Mononuclear cell (primary cell): ENCODE measurements at regions not wholly inside any gene's neighbourhood (a gene's known extent, or its start where the extent isn't known, plus 50 kb on each side); places are given as distances from the start of the nearest gene placed in this dataset.
"Not testable (repeated sequence)": the region's sequence is repeated elsewhere in the genome, so short reads cannot be mapped to it uniquely, and the experiment has no call there.

ENCODE experiments used
- H3K27me3 ChIP-seq: 2 replicates; pipeline ENCODE4 v1.6.0; 2011; ENCODE audit warnings: low read length, control low read depth; ENCODE audit not compliant: insufficient read depth
- H3K4me1 ChIP-seq: 2 replicates; pipeline ENCODE4 v1.5.1; 2011; ENCODE audit warnings: mild to moderate bottlenecking, low read length, control low read depth; ENCODE audit not compliant: insufficient read depth
- H3K4me3 ChIP-seq: 2 replicates; pipeline ENCODE4 v1.5.1; 2011; ENCODE audit warnings: mild to moderate bottlenecking, low read length, moderate library complexity
- H3K9me3 ChIP-seq: 2 replicates; pipeline ENCODE4 v1.5.1; 2011; ENCODE audit warnings: low read depth, mild to moderate bottlenecking, control low read depth, low read length

GRCh38 chr15:38846346-38846745 lies 281.7 kb upstream of the RASGRP1 start:
- no peak overlapping the region for H3K4me3 ChIP-seq
- no peaks in the 10 kb centered on the region for H3K9me3 ChIP-seq
- no peaks in the 10 kb centered on the region for H3K4me1 ChIP-seq
- no peaks in the 10 kb centered on the region for H3K27me3 ChIP-seq

GRCh38 chr15:38847666-38848065 lies 283.1 kb upstream of the RASGRP1 start:
- no peaks in the 10 kb centered on the region for H3K4me1 ChIP-seq
- no peak overlapping the region for H3K4me3 ChIP-seq
- no peaks in the 10 kb centered on the region for H3K9me3 ChIP-seq
- H3K27me3 ChIP-seq, result no peaks in the 10 kb centered on the region

DNA sequence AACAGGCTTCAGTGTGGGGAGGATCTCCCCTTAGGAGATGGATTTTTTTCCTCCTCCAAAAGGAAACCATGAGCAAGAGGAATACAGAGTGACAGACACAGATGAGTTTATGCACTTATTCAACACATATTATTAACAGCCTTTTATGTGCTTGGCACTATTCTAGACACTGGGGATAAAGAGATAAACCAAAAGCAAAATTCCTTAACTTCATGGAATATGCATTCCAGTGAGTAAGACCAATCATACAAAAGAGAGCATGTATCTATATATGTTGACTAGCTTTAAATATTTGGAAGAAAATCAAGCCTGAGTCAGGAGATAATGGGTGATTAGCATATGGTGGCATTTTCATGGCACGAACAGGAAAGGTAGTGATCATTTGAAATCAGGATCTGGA lies 284.4 kb upstream of the RASGRP1 start:
- Histone ChIP-seq H3K9me3 (no peaks in the 10 kb centered on the region), H3K27me3 (no peaks in the 10 kb centered on the region), H3K4me3 (no peak overlapping the region), H3K4me1 (no peaks in the 10 kb centered on the region)

- H3K9me3 ChIP-seq, H3K27me3 ChIP-seq, H3K4me3 ChIP-seq, H3K4me1 ChIP-seq: not testable (repeated sequence)
Observed at GRCh38 chr15:38852188-38852587, 287.6 kb upstream of the RASGRP1 start.

DNA sequence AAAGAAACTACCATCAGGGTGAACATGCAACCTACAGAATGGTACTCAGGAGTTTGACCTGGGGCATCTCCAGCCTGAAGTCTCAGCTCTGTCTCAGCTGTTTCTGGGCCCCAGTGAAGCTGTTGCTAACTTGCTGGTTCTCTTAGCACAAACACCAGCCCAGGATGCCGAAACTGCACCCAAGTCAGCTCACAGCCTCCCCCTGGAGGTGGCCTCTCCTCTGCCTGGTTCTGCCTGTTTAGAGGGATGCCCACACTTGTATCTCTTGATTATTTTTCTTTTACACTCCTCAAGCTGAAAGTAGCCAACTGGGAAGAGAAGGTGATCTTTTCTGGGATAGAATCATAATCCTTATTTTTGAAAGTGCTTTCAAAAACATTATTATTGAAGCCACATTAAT lies 289.0 kb upstream of the RASGRP1 start:
- no peaks in the 10 kb centered on the region for H3K27me3 ChIP-seq
- no peak overlapping the region for H3K4me3 ChIP-seq
- H3K9me3 ChIP-seq, result no peaks in the 10 kb centered on the region
- H3K4me1 ChIP-seq, result no peaks in the 10 kb centered on the region

GRCh38 chr15:38854506-38854905 lies 289.9 kb upstream of the RASGRP1 start:
- H3K27me3 ChIP-seq, result no peaks in the 10 kb centered on the region
- no peaks in the 10 kb centered on the region for H3K9me3 ChIP-seq
- no peak overlapping the region for H3K4me3 ChIP-seq
- H3K4me1 ChIP-seq, result no peaks in the 10 kb centered on the region

- Histone ChIP-seq H3K4me1 (peaks cover 9% of the 10 kb centered on the region), H3K4me3 (no peak overlapping the region), H3K27me3 (no peaks in the 10 kb centered on the region), H3K9me3 (no peaks in the 10 kb centered on the region)
Observed at GRCh38 chr15:38857814-38858213, 293.2 kb upstream of the RASGRP1 start.

GRCh38 chr15:38859574-38859973 lies 295.0 kb upstream of the RASGRP1 start:
- no peak overlapping the region for H3K4me3 ChIP-seq
- peaks cover 9% of the 10 kb centered on the region for H3K4me1 ChIP-seq
- no peaks in the 10 kb centered on the region for H3K9me3 ChIP-seq
- no peaks in the 10 kb centered on the region for H3K27me3 ChIP-seq

- Histone ChIP-seq H3K4me1 (peaks cover 9% of the 10 kb centered on the region), H3K4me3 (no peak overlapping the region), H3K9me3 (no peaks in the 10 kb centered on the region), H3K27me3 (no peaks in the 10 kb centered on the region)
Observed at GRCh38 chr15:38860253-38860652, 295.6 kb upstream of the RASGRP1 start.

DNA sequence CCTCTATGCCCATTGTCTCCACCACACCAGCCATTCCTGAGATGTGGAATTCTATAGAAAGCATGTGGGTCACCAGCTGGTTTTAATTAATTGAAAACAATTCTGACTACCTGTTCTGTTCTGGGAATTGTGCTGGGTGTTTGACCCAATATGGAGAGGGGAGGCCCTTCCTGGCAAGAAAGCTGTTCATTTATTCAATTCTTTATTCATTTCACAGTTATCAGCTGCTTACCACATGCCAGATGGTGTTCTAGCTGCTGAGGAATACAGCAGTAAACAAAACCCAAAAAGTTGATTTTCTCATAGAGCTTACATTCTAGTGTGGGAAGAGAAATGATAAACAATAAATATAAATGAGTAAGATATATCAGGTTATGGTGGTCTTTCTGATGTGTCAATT lies 296.1 kb upstream of the RASGRP1 start:
- no peaks in the 10 kb centered on the region for H3K9me3 ChIP-seq
- no peaks in the 10 kb centered on the region for H3K27me3 ChIP-seq
- H3K4me3 ChIP-seq, result no peak overlapping the region
- peaks cover 9% of the 10 kb centered on the region for H3K4me1 ChIP-seq

DNA sequence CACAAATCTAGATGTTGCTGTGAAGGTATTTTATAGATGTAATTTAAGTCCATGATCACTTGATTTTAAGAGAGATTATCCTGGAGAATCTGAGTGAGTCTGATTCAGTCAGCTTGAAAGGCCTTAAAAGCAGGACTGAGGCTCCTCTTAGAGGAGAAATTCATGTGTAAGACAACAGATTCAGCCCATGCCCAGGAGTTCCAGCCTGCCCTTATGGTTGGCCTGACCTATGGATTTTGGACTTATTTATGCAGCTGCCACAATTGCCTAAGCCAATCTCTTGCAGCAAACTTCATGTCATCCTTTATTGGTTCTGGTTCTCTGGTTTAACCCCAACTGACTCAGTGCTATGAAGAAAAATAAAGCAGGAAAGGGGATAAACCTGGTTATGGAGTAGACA lies 296.5 kb upstream of the RASGRP1 start:
- H3K27me3 ChIP-seq, result no peaks in the 10 kb centered on the region
- no peaks in the 10 kb centered on the region for H3K9me3 ChIP-seq
- H3K4me3 ChIP-seq, result no peak overlapping the region
- peaks cover 9% of the 10 kb centered on the region for H3K4me1 ChIP-seq

- H3K4me1 ChIP-seq, result peaks cover 9% of the 10 kb centered on the region
- H3K27me3 ChIP-seq, result no peaks in the 10 kb centered on the region
- H3K9me3 ChIP-seq, result no peaks in the 10 kb centered on the region
- no peak overlapping the region for H3K4me3 ChIP-seq
Observed at GRCh38 chr15:38862099-38862498, 297.5 kb upstream of the RASGRP1 start.

DNA sequence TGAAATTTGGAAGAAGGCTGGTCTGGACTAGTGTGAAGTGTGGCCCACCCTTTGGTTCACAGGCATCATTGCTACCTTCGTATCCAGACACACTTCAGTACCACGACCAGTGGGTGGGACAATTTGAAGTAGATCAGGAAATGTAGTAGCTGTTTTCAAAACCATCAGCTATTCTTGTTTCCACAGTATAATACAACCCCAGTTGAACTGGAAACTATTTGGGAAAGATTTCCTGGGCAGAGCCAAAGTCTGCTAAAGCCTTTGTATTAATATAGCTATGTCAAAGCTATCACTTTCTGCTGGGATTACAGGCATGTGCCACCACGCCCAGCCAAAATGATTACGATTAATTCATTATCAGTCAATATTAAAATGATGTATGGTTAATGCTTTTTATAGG lies 298.8 kb upstream of the RASGRP1 start:
- no peak overlapping the region for H3K4me3 ChIP-seq
- H3K9me3 ChIP-seq, result no peaks in the 10 kb centered on the region
- H3K27me3 ChIP-seq, result no peaks in the 10 kb centered on the region
- peaks cover 9% of the 10 kb centered on the region for H3K4me1 ChIP-seq

- no peak overlapping the region for H3K4me3 ChIP-seq
- no peaks in the 10 kb centered on the region for H3K27me3 ChIP-seq
- no peaks in the 10 kb centered on the region for H3K9me3 ChIP-seq
- H3K4me1 ChIP-seq, result peaks cover 9% of the 10 kb centered on the region
Observed at GRCh38 chr15:38864122-38864521, 299.5 kb upstream of the RASGRP1 start.

- Histone ChIP-seq H3K4me1 (peaks cover 6% of the 10 kb centered on the region), H3K9me3 (no peaks in the 10 kb centered on the region), H3K4me3 (no peak overlapping the region), H3K27me3 (no peaks in the 10 kb centered on the region)
Observed at GRCh38 chr15:38864827-38865581, 300.4 kb upstream of the RASGRP1 start.

- Histone ChIP-seq H3K4me3 (no peak overlapping the region), H3K4me1 (no peaks in the 10 kb centered on the region), H3K27me3 (peaks cover 3% of the 10 kb centered on the region), H3K9me3 (no peaks in the 10 kb centered on the region)
Observed at GRCh38 chr15:38867556-38867955, 302.9 kb upstream of the RASGRP1 start.
